ENCODE measurements at regions not wholly inside any gene's neighbourhood (a gene's known extent, or its start where the extent isn't known, plus 50 kb on each side); places are given as distances from the start of the nearest gene placed in this dataset.
A peak's percentile ranks its signal among the peaks of the same experiment; 100 is the strongest.

DNA sequence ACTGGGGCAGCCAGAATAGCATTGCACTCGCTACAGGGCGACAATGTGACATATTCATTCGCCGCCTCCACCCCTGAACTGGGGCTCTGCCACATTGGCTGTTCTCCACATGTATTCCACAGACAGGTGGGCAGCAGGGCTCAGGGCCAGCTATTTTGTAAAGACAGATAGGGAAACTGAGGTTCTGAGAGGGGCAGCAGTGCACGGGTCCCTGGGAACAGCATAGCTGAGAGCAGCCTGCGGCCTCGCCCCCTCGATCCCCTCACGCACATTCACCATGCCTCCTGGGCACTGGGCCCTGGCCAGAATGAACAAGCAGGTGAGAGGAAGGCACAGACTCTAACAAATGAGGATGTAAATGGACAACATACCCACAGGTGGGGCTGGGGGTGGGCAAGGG, 75.0 kb upstream of the SPATA12 start:
- DNase-seq (ENCODE audit: low spot score): no peak

DNA sequence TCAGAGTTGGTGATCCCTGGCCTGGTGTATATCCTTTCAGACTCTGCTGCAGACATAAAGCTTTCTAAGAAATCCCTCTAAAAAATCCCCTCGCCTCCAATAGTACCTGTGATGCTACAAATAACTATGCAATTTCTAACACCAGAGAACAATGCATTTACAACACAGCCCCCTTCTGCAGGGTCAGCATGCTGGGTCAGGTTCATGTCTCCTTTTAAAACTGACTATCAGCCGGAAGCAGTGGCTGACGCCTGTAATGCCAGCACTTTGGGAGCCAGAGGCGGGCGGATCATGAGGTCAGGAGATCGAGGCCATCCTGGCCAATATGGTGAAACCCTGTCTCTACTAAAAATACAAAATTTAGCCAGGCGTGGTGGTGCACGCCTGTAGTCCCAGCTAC, 77.0 kb upstream of the SPATA12 start:
- no peak for DNase-seq (ENCODE audit: low spot score)

GRCh38 chr3:56981445-56982230, 78.8 kb upstream of the SPATA12 start:
- no peak for DNase-seq (ENCODE audit: low spot score)

- DNase-seq (ENCODE audit: low spot score): peak; percentile 82
Measured at GRCh38 chr3:56980798-56981390, 79.6 kb upstream of the SPATA12 start.

GRCh38 chr3:56980243-56980642, 80.2 kb upstream of the SPATA12 start:
- DNase-seq (ENCODE audit: low spot score): no peak

- no peak for DNase-seq (ENCODE audit: low spot score)
Measured at GRCh38 chr3:56979791-56980190, 80.7 kb upstream of the SPATA12 start.

DNA sequence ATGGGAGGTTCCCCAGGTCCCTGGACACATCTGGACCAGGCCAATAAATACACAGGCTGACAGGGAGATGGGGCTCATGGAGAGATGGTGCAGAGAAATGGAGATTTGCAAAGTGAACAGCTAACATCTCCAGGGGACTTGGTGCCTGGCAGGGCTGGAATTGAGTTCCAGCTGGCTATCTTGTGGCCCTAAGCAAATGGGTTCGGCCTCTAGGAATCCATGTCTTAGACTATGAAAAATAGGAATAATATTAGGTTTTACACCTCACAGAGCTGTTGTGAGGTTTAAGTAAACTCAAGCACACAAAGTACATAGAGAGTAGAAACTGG, 82.9 kb upstream of the SPATA12 start:
- no peak for DNase-seq (ENCODE audit: low spot score)

DNA sequence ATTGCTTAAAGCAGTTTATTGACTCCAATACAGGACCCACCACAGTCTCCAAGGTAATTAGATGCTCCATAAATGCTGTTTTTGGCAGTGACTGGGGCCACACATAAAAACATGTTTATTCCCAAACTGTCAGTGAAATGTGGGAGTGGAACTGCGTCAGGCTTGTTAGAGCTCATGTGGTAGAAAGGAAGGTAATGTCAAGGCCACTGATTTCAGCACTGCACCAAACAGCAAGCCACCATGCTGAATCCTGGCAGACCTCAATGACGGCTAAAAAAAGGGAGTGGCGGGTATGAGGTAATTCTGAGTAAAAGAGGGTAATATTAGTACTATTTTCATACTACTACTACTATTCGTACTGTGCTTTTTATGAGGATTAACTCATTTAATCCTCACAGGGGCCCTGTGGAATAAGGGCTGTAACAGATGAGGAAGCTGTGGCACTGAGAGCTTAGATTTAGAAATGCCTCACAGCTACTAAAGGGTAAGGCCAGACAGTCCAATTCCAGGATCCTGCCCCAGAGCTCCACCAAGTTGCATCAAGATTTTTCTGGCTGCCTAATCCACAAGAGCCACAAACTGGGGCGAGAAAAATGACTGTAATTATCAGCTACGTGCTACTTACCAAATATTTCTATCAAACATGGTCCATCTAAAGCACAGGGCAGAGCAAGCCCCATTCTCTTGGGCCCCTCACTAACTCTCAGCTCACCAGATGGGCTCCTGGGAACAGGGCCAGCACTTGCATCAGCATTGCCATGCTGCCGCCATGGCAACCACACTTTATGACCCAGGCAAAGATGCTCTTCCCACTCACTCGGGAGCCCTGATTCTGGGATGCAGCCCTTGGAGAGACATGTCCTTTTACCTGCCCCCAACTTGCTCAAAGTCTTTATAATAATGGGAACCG, 83.6 kb upstream of the SPATA12 start:
- DNase-seq (ENCODE audit: low spot score): peak; percentile 25

GRCh38 chr3:56975567-56975966, 84.9 kb upstream of the SPATA12 start:
- no peak for DNase-seq (ENCODE audit: low spot score)

DNA sequence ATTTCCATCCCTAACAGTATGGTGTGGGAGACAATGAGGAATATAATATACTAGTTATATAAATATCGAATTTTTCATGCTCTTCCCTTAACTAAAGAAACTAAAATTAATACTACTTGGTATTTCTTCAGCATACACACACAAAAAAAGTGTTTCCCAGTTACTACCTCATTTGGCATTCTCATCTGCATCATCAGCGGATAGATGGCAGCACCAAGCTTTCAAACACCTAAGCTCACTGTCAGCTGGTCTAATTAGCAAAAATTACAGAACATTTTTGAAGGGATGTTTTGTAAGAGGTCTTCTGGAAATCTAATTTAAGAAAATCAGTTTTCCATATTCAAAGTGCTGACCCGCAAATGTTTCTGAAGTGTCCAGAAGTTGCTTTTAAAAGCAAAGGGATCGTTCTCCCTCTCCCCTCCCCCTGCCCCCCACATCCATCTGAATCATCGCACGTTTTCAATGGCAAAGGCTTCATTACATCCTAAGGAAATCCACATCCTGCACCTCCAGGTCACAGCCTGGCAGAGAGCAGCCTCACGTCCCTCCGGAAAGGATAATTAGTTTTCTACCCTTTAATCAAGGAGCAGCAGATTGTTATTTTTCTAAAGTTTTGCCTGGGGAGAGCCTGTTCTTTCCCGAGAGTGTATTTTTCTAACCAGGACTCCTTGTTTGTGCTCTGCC, 86.1 kb upstream of the SPATA12 start:
- no peak for DNase-seq (ENCODE audit: low spot score)

- no peak for DNase-seq (ENCODE audit: low spot score)
Measured at GRCh38 chr3:56971816-56972215, 88.6 kb upstream of the SPATA12 start.

DNA sequence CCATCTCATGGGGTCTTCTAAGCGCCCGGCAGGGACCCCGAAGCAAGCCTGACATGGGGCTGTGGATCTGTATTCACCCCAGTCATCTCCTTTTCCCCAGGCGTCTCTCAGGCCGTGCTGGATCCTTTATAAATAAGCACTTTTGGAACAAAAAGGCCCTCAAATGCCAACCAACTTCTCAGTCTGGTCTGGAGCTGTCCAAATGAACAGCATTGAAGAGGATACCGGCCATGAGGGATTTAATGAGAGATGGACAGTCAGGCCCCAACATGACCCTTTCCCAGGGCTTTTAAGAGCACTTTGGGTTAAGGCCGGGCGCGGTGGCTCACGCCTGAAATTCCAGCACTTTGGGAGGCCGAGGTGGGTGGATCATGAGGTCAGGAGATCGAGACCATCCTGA, 89.2 kb upstream of the SPATA12 start:
- no peak for DNase-seq (ENCODE audit: low spot score)

GRCh38 chr3:56970461-56970879, 90.0 kb upstream of the SPATA12 start:
- DNase-seq (ENCODE audit: low spot score): no peak

DNA sequence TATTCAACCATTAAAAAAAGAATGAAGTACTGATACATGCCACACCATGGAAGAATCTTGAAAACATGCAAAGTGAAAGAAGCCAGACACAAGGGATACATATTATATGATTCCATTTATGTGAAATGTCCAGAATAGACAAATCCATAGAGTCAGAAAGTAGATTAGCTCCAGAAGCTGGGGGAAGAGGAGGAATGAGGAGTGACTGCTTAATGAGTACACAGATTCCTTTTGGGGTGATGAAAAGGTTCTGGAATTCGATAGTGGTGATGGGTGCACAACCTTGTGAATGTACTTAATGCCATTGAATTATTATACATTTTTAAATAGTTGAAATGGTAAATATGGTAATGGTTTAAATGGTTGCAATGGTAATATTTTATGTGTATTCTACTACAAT, 90.6 kb upstream of the SPATA12 start:
- DNase-seq (ENCODE audit: low spot score): no peak

DNA sequence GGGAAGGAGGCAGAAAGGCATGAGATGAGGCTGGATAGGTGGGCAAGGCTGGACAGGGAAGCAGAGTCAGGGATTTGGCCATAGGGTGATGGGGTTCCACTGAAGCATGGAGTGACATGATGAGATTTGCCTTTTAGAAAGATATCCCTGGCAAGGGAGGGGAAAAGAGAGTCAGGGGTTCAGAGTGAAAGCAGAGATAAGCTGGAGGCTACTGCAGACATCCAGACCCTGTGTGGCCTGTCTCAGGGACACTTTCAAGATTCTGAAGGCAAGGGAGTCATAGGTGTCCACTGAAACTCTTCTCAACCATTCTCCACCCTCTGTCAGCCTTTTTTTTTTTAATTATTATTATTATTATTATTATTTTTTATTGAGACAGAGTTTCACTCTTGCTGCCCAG, 94.0 kb upstream of the SPATA12 start:
- DNase-seq (ENCODE audit: low spot score): no peak

GRCh38 chr3:56966104-56966503, 94.4 kb upstream of the SPATA12 start:
- no peak for DNase-seq (ENCODE audit: low spot score)

- no peak for DNase-seq (ENCODE audit: low spot score)
Measured at GRCh38 chr3:56962922-56963321, 97.5 kb upstream of the SPATA12 start.

DNA sequence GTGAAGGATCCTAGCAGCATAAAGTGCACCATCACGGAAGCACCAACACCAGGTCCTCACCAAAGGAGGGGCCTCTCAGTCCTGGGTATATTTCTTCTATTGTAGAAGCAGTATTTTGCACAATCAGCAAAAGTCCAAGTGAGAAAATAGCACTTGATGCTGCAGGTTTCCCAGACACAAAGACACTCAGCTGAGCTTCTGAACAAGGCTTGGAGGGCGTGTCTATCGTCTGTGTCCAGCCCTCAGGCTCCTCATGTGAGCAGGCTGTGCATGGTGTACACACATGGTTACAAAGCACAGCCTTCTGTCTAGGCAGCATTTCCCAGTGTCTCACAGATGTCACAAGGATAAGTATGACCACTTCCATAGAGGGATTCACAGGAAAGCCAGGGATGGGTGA, 98.3 kb upstream of the SPATA12 start:
- no peak for DNase-seq (ENCODE audit: low spot score)

GRCh38 chr3:56960234-56960917, 100.1 kb upstream of the SPATA12 start:
- DNase-seq (ENCODE audit: low spot score): no peak

DNA sequence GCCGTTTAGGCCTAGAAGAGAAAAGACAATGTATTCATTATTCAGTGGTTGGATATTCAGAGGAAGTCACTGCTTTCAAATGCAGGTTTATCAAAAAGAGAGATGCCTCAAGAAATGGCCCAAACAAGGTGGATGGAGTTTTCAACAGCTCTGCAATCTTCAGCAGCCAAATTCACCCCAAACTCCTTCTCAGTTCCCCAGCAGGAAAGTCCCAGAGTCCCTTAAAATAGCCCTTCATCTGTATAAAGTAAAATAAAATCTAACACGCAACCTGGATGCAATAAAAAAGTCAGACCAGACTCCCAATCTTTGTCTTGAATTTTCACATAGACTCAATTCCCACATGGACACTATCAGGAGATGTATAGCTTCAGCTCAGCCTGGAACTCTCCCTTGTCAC, 101.6 kb upstream of the SPATA12 start:
- no peak for DNase-seq (ENCODE audit: low spot score)

GRCh38 chr3:56957522-56957921, 102.9 kb upstream of the SPATA12 start:
- DNase-seq (ENCODE audit: low spot score): no peak

DNA sequence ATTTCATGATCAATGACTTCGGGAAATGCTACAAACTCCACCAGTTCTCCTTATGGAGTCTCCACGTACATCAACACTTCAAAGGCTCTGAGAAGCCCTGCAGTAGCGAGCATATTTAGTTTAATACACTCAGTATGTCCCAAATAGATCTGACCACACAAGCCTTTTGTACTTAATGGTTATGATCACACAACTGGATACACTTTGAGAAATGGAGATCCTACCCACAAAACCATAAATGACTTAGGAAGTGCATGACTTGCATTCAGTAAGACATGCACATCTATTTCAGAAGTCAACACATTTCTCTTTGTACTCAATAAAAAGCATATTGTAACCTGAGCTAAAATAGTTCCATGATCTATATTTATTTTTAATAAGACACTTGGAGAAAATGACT, 103.6 kb upstream of the SPATA12 start:
- DNase-seq (ENCODE audit: low spot score): no peak

All from H4 (cell line).